ENCODE measurements at regions not wholly inside any gene's neighbourhood (a gene's known extent, or its start where the extent isn't known, plus 50 kb on each side); places are given as distances from the start of the nearest gene placed in this dataset.

- CTCF ChIA-PET (ENCODE audit: partially characterized antibody), result interaction anchor here (1.3 to 2.1 kb wide), 2 partner anchors 25 to 34 kb away, joined by 3 to 11 read pairs; no protein-coding TSS in a partner anchor
- Histone ChIP-seq H2BK15ac (ENCODE audit: low read length) (no peak overlapping the region), H3K27ac (ENCODE audit: low read depth, low read length) (no peak overlapping the region), H3K23ac (ENCODE audit: insufficient read length) (no peak overlapping the region), H3K79me2 (ENCODE audit: control insufficient read depth in 1 of 2, insufficient read depth in 2 of 2, low read length in 2 of 2) (no peaks in the 10 kb centered on the region), H2BK120ac (replicated peaks; ENCODE audit: low read depth, low read length) (no peak overlapping the region), H2BK5ac (ENCODE audit: low read depth, low read length) (no peak overlapping the region), H3K9me3 (ENCODE audit: insufficient read depth in 2 of 2, low read depth in 1 of 2, low read length in 1 of 2) (peaks cover 0 to 7% of the 10 kb centered on the region in 2 experiments; a peak in 1 of 4 replicates), H3K14ac (ENCODE audit: insufficient read length) (no peak overlapping the region), H4K5ac (ENCODE audit: insufficient read length, low read depth, low read length) (no peak overlapping the region), H3K36me3 (ENCODE audit: control insufficient read depth in 2 of 4, insufficient read depth in 4 of 4, low read length in 3 of 4) (no peaks in the 10 kb centered on the region), H3K4ac (replicated peaks; ENCODE audit: insufficient read length, low read depth, low read length) (no peak overlapping the region), H2BK20ac (ENCODE audit: low read length) (no peak overlapping the region), H2AFZ (ENCODE audit: low read length) (no peak overlapping the region), H3K56ac (replicated peaks; ENCODE audit: insufficient read length, low read depth, low read length) (no peak overlapping the region), H3K4me2 (ENCODE audit: insufficient read depth in 1 of 2, low read depth in 2 of 2, low read length in 2 of 2) (no peak overlapping the region), H3K18ac (ENCODE audit: extremely low read depth, low read length) (no peak overlapping the region), H3K79me1 (ENCODE audit: low read depth, low read length) (no peaks in the 10 kb centered on the region), H4K8ac (ENCODE audit: extremely low read depth, insufficient read depth, low read length) (no peak overlapping the region), H3K23me2 (ENCODE audit: low read depth, low read length) (no peaks in the 10 kb centered on the region), H2AK5ac (ENCODE audit: low read depth, low read length) (no peak overlapping the region), H3K9ac (replicated peaks in 1 of 4; ENCODE audit: extremely low read depth in 1 of 4, low read depth in 3 of 4, low read length in 3 of 4) (no peak overlapping the region), H3K4me1 (replicated peaks in 1 of 4; ENCODE audit: control insufficient read depth in 3 of 4, insufficient read depth in 4 of 4, low read length in 3 of 4) (no peaks in the 10 kb centered on the region), H3K27me3 (replicated peaks in 1 of 4; ENCODE audit: control insufficient read depth in 3 of 4, extremely low read depth in 1 of 4, insufficient read depth in 3 of 4, low read length in 3 of 4) (no peaks in the 10 kb centered on the region), H4K91ac (replicated peaks; ENCODE audit: insufficient read length, low read length) (no peak overlapping the region), H3K4me3 (ENCODE audit: extremely low read depth in 1 of 4, insufficient read depth in 2 of 4, low read depth in 3 of 4, low read length in 4 of 4) (no peak overlapping the region), H4K20me1 (replicated peaks in 1 of 2; ENCODE audit: control insufficient read depth in 1 of 2, insufficient read depth in 2 of 2, low read length in 2 of 2) (no peaks in the 10 kb centered on the region), H2BK12ac (ENCODE audit: low read depth, low read length) (no peak overlapping the region)
- DNase-seq (ENCODE audit: low read depth in 1 of 2, low spot score in 2 of 2) (no peak), FAIRE-seq (no peak)
- WGBS, 2 experiments (ENCODE audit: extremely low coverage in 1 of 2, insufficient coverage in 1 of 2, insufficient read length in 1 of 2, insufficient replicate concordance in 2 of 2, low coverage in 1 of 2, low lambda C conversion rate in 2 of 2, missing lambda C conversion rate in 1 of 2), result 95% methylated on average over 9 of the region's 9 CpGs; no CpG with 5 or more reads in 1 of the 2 experiments
- TF ChIP-seq KDM5A (IDR thresholded peaks at IDR 0.05; ENCODE audit: low read length) (no peak), HDAC6 (IDR thresholded peaks at IDR 0.05; ENCODE audit: low read depth, low read length) (no peak), ZNF274 (IDR thresholded peaks at IDR 0.05; ENCODE audit: borderline replicate concordance, extremely low read depth, low read length) (no peak), HDAC2 (IDR thresholded peaks at IDR 0.05; ENCODE audit: borderline replicate concordance in 1 of 2, low read depth in 2 of 2, low read length in 2 of 2) (no peak), GABPA (IDR thresholded peaks at IDR 0.05; ENCODE audit: borderline replicate concordance, insufficient read depth, low read length) (no peak), POLR2AphosphoS5 (IDR thresholded peaks at IDR 0.05; ENCODE audit: low read depth, low read length) (no peak), SP4 (IDR thresholded peaks at IDR 0.05; ENCODE audit: low read length) (no peak), TAF1 (IDR thresholded peaks at IDR 0.05; ENCODE audit: low read depth, low read length) (no peak), SUZ12 (IDR thresholded peaks at IDR 0.05; ENCODE audit: low read length) (no peak), SIN3A (conservative IDR thresholded peaks at IDR 0.05 in 1 of 2, IDR thresholded peaks at IDR 0.05 in 1 of 2; ENCODE audit: low read depth in 1 of 2, low read length in 2 of 2) (no peak), FOSL1 (IDR thresholded peaks at IDR 0.05; ENCODE audit: insufficient read depth, low read depth, low read length) (no peak), SP2 (IDR thresholded peaks at IDR 0.05; ENCODE audit: low read length) (no peak)
- TF ChIP-seq, protein P1, sequence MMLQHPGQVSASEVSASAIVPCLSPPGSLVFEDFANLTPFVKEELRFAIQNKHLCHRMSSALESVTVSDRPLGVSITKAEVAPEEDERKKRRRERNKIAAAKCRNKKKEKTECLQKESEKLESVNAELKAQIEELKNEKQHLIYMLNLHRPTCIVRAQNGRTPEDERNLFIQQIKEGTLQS (IDR thresholded peaks at IDR 0.05; ENCODE audit: insufficient read depth, low read depth, low read length), result no peak
- POLR2A ChIA-PET (ENCODE audit: partially characterized antibody), result no interaction called here
Measured at GRCh38 chr2:241975593-241976284, 106.2 kb downstream of the RTP5 start.

Data from H1 (cell line).